RWPE2 (cell line): ENCODE measurements at regions not wholly inside any gene's neighbourhood (a gene's known extent, or its start where the extent isn't known, plus 50 kb on each side); places are given as distances from the start of the nearest gene placed in this dataset.

Experiments used
- ATAC-seq: fragments of 200-7000 bp; cut with Tn5 transposase; 3 replicates; pipeline ENCODE4 v1.9.1; 2021; ENCODE audit warnings: low read depth
- DNase-seq: peaks from one replicate; pipeline ENCODE4 v3.0.0-alpha.2; 2020; ENCODE audit warnings: low spot score
- H3K27ac ChIP-seq: fragments of 450-650 bp; 2 replicates; pipeline ENCODE4 v1.5.1; 2017; ENCODE audit warnings: mild to moderate bottlenecking; ENCODE audit not compliant: poor library complexity, severe bottlenecking
- H3K27me3 ChIP-seq: fragments of 250-450 bp; sonication (Bioruptor Pico); 2 replicates; pipeline ENCODE4 v1.5.1; 2021; ENCODE audit warnings: mild to moderate bottlenecking, moderate library complexity; ENCODE audit not compliant: insufficient read depth, poor library complexity, severe bottlenecking
- H3K36me3 ChIP-seq: fragments of 250-450 bp; sonication (Bioruptor Pico); 2 replicates; pipeline ENCODE4 v1.5.1; 2020; ENCODE audit warnings: low read depth, mild to moderate bottlenecking, moderate library complexity
- H3K4me1 ChIP-seq: fragments of 250-450 bp; sonication (Bioruptor Pico); 2 replicates; pipeline ENCODE4 v1.5.1; 2021; ENCODE audit warnings: mild to moderate bottlenecking, moderate library complexity; ENCODE audit not compliant: insufficient read depth, poor library complexity, severe bottlenecking
- H3K4me3 ChIP-seq: fragments of 250-450 bp; sonication (Bioruptor Pico); 2 replicates; pipeline ENCODE4 v1.5.1; 2021; ENCODE audit warnings: mild to moderate bottlenecking, moderate library complexity; ENCODE audit not compliant: severe bottlenecking
- H3K9me3 ChIP-seq: fragments of 250-450 bp; sonication (Bioruptor Pico); 2 replicates; pipeline ENCODE4 v1.5.1; 2021; ENCODE audit warnings: mild to moderate bottlenecking, moderate library complexity; ENCODE audit not compliant: severe bottlenecking
- CTCF ChIP-seq: fragments of 450-650 bp; IDR thresholded peaks from one replicate; pipeline ENCODE4 v1.5.1; 2017; ENCODE audit warnings: mild to moderate bottlenecking, moderate library complexity; ENCODE audit not compliant: poor library complexity, severe bottlenecking

GRCh38 chr13:111411919-111412650 is 91.6 kb downstream of the TEX29 start:
- no peak for TF ChIP-seq CTCF
- ATAC-seq (no peak), DNase-seq (no peak)
- H3K4me3 ChIP-seq, result no peak overlapping the region
- no peaks in the 10 kb centered on the region for H3K9me3 ChIP-seq
- H3K4me1 ChIP-seq, result no peaks in the 10 kb centered on the region
- H3K27me3 ChIP-seq, result peaks cover 74% of the 10 kb centered on the region
- H3K27ac ChIP-seq, result no peak overlapping the region
- no peaks in the 10 kb centered on the region for H3K36me3 ChIP-seq

GRCh38 chr13:111413407-111414187 is 93.2 kb downstream of the TEX29 start:
- TF ChIP-seq CTCF, result no peak
- Histone ChIP-seq H3K27ac (no peak overlapping the region), H3K4me1 (no peaks in the 10 kb centered on the region), H3K4me3 (no peak overlapping the region), H3K9me3 (no peaks in the 10 kb centered on the region), H3K36me3 (no peaks in the 10 kb centered on the region), H3K27me3 (peaks cover 82% of the 10 kb centered on the region)
- no peak for ATAC-seq
- no peak for DNase-seq

- Histone ChIP-seq H3K27ac (no peak overlapping the region), H3K27me3 (peaks cover 78% of the 10 kb centered on the region), H3K36me3 (no peaks in the 10 kb centered on the region), H3K4me1 (no peaks in the 10 kb centered on the region), H3K4me3 (no peak overlapping the region), H3K9me3 (no peaks in the 10 kb centered on the region)
- ATAC-seq (no peak), DNase-seq (no peak)
- no peak for TF ChIP-seq CTCF
Observed at GRCh38 chr13:111414341-111414740, 93.9 kb downstream of the TEX29 start.

DNA sequence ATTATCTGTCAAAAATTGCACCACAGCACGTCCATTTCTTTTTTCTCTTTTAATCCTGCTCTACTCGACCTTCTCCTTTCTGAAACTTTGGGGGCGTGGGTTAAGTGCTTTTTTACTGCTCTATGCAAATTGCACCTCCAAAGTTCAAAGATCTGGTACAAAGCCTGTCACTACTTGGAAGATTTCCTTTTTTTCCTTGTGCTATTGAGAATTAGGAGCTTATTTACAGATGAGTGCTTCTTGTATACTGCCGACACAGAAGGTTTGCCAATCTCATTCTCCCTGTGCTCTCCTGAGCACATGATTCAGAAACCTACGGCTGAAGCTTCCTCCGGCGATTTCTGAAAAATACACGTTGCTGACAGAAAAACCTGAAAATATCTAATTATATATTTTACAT is 94.8 kb downstream of the TEX29 start:
- no peak for TF ChIP-seq CTCF
- no peaks in the 10 kb centered on the region for H3K4me1 ChIP-seq
- no peak for DNase-seq
- H3K27me3 ChIP-seq, result peaks cover 69% of the 10 kb centered on the region
- no peak for ATAC-seq
- no peaks in the 10 kb centered on the region for H3K9me3 ChIP-seq
- H3K27ac ChIP-seq, result no peak overlapping the region
- no peak overlapping the region for H3K4me3 ChIP-seq
- H3K36me3 ChIP-seq, result no peaks in the 10 kb centered on the region

DNA sequence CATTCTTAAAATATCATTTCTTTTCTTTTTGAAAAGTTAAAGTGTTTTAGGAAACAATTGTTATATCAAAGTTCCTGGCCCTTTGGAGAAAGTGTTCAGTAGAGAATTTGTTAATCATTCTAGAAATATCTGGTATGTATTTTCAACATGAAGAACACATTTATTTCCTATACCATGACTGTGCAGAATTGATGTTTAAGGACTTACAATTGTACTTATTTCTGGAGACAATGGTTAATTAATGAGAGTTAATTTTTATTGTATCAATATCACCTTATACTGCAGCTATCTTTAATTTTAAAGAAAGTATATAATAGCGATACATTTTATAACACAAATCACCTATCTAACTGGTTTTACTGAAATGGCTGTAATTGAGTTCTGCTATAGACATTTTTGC is 95.3 kb downstream of the TEX29 start:
- H3K36me3 ChIP-seq, result no peaks in the 10 kb centered on the region
- no peaks in the 10 kb centered on the region for H3K9me3 ChIP-seq
- H3K27me3 ChIP-seq, result peaks cover 63% of the 10 kb centered on the region
- no peaks in the 10 kb centered on the region for H3K4me1 ChIP-seq
- DNase-seq, result no peak
- H3K4me3 ChIP-seq, result no peak overlapping the region
- no peak for TF ChIP-seq CTCF
- no peak for ATAC-seq
- H3K27ac ChIP-seq, result no peak overlapping the region
